ENCODE measurements at regions not wholly inside any gene's neighbourhood (a gene's known extent, or its start where the extent isn't known, plus 50 kb on each side); places are given as distances from the start of the nearest gene placed in this dataset.

- TF ChIP-seq CTCF (CRISPR knock-in tag; IDR thresholded peaks at IDR 0.05), result no peak
- no peak for TF ChIP-seq MAFK (conservative IDR thresholded peaks at IDR 0.05 in 1 of 2, IDR thresholded peaks at IDR 0.05 in 1 of 2; ENCODE audit: low read length in 2 of 2)
- TF ChIP-seq SMC3 (IDR thresholded peaks at IDR 0.05; ENCODE audit: low read length), result no peak
These were observed 57.3 kb upstream of the AMZ2 start for GRCh38 chr17:68190495-68190894.

All from HepG2 (cell line).